CD4-positive, alpha-beta T cell (primary cell): ENCODE measurements at regions not wholly inside any gene's neighbourhood (a gene's known extent, or its start where the extent isn't known, plus 50 kb on each side); places are given as distances from the start of the nearest gene placed in this dataset.

ENCODE experiments used
- ATAC-seq: fragments of 200-7000 bp; cut with Tn5 transposase; one replicate; pipeline ENCODE4 v1.10.0; 2022; ENCODE audit warnings: mild to moderate bottlenecking; ENCODE audit not compliant: poor library complexity
- CTCF ChIA-PET: fragments of 350-600 bp; sonication (Branson Sonifier 250); formaldehyde crosslinking; loops from one replicate; lab custom pipeline; 2021; ENCODE audit warnings: antibody characterized with exemption, inconsistent platforms; lab: Charles Lee
- POLR2A ChIA-PET: fragments of 350-600 bp; sonication (Branson Sonifier 250); formaldehyde crosslinking; loops from one replicate; lab custom pipeline; 2021; ENCODE audit warnings: antibody characterized with exemption, inconsistent platforms; lab: Charles Lee
- DNase-seq, 14 experiments: peaks; one replicate each; pipeline ENCODE4 v3.0.0-alpha.2; 2013 to 2020; ENCODE audit warnings: mixed read lengths in 2 of 14
- H3K27ac ChIP-seq, 2 donors: one replicate each; pipeline versions ENCODE4 v1.5.1 to v1.7.0; 2013; ENCODE audit warnings: low read length in 2 of 2, low read depth in 1 of 2, mild to moderate bottlenecking in 1 of 2
- H3K27me3 ChIP-seq, 2 experiments: 1 replicate in 1 of 2; 2 replicates in 1 of 2; pipeline versions ENCODE4 v1.6.1 to v1.7.0; 2013; ENCODE audit warnings: low read length in 2 of 2, control low read depth in 1 of 2, mild to moderate bottlenecking in 1 of 2, moderate library complexity in 1 of 2; ENCODE audit not compliant: insufficient read depth in 2 of 2, control insufficient read depth in 1 of 2
- H3K36me3 ChIP-seq: one replicate; pipeline ENCODE4 v1.6.1; 2013; ENCODE audit warnings: low read length, control low read depth; ENCODE audit not compliant: insufficient read depth
- H3K4me1 ChIP-seq: one replicate; pipeline ENCODE4 v1.6.1; 2013; ENCODE audit warnings: low read length, control low read depth; ENCODE audit not compliant: insufficient read depth
- H3K4me3 ChIP-seq: one replicate; pipeline ENCODE4 v1.5.1; 2013; ENCODE audit warnings: mild to moderate bottlenecking, low read length, moderate library complexity
- H3K9me3 ChIP-seq, 2 experiments: 1 replicate in 1 of 2; 2 replicates in 1 of 2; pipeline versions ENCODE4 v1.6.1 to v1.7.0; 2013; ENCODE audit warnings: low read length in 2 of 2, mild to moderate bottlenecking in 2 of 2, control low read depth in 1 of 2, moderate library complexity in 1 of 2; ENCODE audit not compliant: control insufficient read depth in 1 of 2, insufficient read depth in 1 of 2
- H3K27ac Mint-ChIP-seq: one replicate; pipeline ENCODE4 v1.8.0; 2020; ENCODE audit warnings: mixed read lengths
- H3K27me3 Mint-ChIP-seq: one replicate; pipeline ENCODE4 v1.8.0; 2021; ENCODE audit warnings: mixed read lengths
- H3K36me3 Mint-ChIP-seq: one replicate; pipeline ENCODE4 v1.8.0; 2021; ENCODE audit warnings: low read depth, mixed read lengths
- H3K4me1 Mint-ChIP-seq: one replicate; pipeline ENCODE4 v1.8.0; 2021; ENCODE audit warnings: low read depth, mixed read lengths
- H3K4me3 Mint-ChIP-seq: one replicate; pipeline ENCODE4 v1.8.0; 2020; ENCODE audit warnings: mild to moderate bottlenecking, mixed read lengths
- H3K9me3 Mint-ChIP-seq: one replicate; pipeline ENCODE4 v1.8.0; 2020; ENCODE audit warnings: mixed read lengths
- CTCF ChIP-seq: fragments of 200-600 bp; IDR thresholded peaks from one replicate; pipeline ENCODE4 v1.8.0; 2022; ENCODE audit warnings: antibody characterized with exemption, mild to moderate bottlenecking
- intact Hi-C, 2 experiments: fragments of 100-400 bp; cut with DNase I in 1 of 2; cut with micrococcal nuclease in 1 of 2; formaldehyde crosslinking; loops; one replicate each; pipeline versions ENCODE4 v1.15.1 to v1.9.0; 2023 to 2025; cut with DNase I, micrococcal nuclease

GRCh38 chr3:180123928-180124327 lies 87.2 kb upstream of the PEX5L start:
- DNase-seq: no peak

GRCh38 chr3:180131169-180131568 lies 94.4 kb upstream of the PEX5L start:
- Mint-ChIP-seq H3K27ac (no peak overlapping the region), H3K4me1 (no peaks in the 10 kb centered on the region), H3K9me3 (peaks cover 6% of the 10 kb centered on the region), H3K4me3 (no peak overlapping the region), H3K27me3 (peaks cover 4% of the 10 kb centered on the region), H3K36me3 (no peaks in the 10 kb centered on the region)
- H3K4me3 ChIP-seq: no peak overlapping the region
- DNase-seq (no peak), ATAC-seq (no peak)
- H3K4me1 ChIP-seq: no peaks in the 10 kb centered on the region
- no peaks in the 10 kb centered on the region for H3K36me3 ChIP-seq
- TF ChIP-seq CTCF: no peak
- intact Hi-C loops: no loop called here
- POLR2A ChIA-PET: no interaction called here
- H3K27ac ChIP-seq: no peak overlapping the region
- no peaks in the 10 kb centered on the region for H3K27me3 ChIP-seq
- CTCF ChIA-PET: no interaction called here
- no peaks in the 10 kb centered on the region for H3K9me3 ChIP-seq

More at GRCh38 chr3:180123928-180124327, 87.2 kb upstream of the PEX5L start:
- Mint-ChIP-seq H3K4me1 (no peaks in the 10 kb centered on the region), H3K27ac (no peak overlapping the region), H3K9me3 (peaks cover 13% of the 10 kb centered on the region), H3K36me3 (no peaks in the 10 kb centered on the region), H3K27me3 (peaks cover 4% of the 10 kb centered on the region), H3K4me3 (no peak overlapping the region)
- Histone ChIP-seq H3K36me3 (no peaks in the 10 kb centered on the region), H3K9me3 (no peaks in the 10 kb centered on the region), H3K4me1 (no peaks in the 10 kb centered on the region), H3K27me3 (no peaks in the 10 kb centered on the region), H3K4me3 (no peak overlapping the region), H3K27ac (no peak overlapping the region)
- intact Hi-C loops: no loop called here
- ChIA-PET CTCF (interaction anchor here (1.2 kb wide), 1 partner anchor 24 kb away, joined by 3 read pairs; no protein-coding TSS in a partner anchor), POLR2A (interaction anchor here (0.6 kb wide), 1 partner anchor 592 kb away, joined by 3 read pairs; no protein-coding TSS in a partner anchor)
- no peak for ATAC-seq
- no peak for TF ChIP-seq CTCF

- Histone ChIP-seq H3K27me3 (no peaks in the 10 kb centered on the region), H3K4me3 (no peak overlapping the region), H3K4me1 (no peaks in the 10 kb centered on the region), H3K36me3 (no peaks in the 10 kb centered on the region), H3K27ac (no peak overlapping the region), H3K9me3 (no peaks in the 10 kb centered on the region)
- Mint-ChIP-seq H3K27ac (no peak overlapping the region), H3K36me3 (no peaks in the 10 kb centered on the region), H3K4me1 (no peaks in the 10 kb centered on the region), H3K4me3 (no peak overlapping the region), H3K9me3 (no peaks in the 10 kb centered on the region), H3K27me3 (no peaks in the 10 kb centered on the region)
- TF ChIP-seq CTCF: no peak
- DNase-seq (no peak), ATAC-seq (no peak)
- ChIA-PET POLR2A (no interaction called here), CTCF (no interaction called here)
- intact Hi-C loops: no loop called here
These were observed 98.4 kb upstream of the PEX5L start for GRCh38 chr3:180135101-180135500.
